ENCODE measurements at regions not wholly inside any gene's neighbourhood (a gene's known extent, or its start where the extent isn't known, plus 50 kb on each side); places are given as distances from the start of the nearest gene placed in this dataset.

DNA sequence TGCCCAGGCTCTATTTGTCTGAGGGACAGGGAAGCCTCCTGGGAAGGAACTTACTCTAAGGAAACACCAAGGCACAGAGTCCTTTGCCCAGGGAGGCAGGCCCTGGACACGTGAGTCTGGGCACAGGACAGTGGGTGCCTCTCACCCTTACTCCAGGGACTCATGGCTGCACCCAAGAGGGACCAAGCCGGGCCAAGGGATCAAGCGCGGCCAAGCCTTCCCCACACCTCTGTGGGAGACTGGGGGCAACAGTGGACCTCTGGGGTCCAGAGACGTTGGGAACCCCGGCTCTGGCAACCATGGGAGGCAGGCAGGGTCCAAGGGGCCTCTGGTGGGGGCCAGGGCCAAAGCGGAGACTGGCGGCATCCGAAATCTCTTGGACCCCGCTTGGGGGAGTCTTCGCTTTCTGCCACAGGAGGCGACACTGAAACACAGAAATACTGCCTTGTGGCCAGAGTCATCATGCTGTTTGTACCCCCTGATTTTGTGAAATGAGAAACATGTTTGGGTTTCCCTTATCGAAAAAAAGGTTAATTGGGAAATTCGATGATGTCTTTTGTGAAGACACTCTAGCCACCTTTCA lies 51.7 kb upstream of the BCL11B start:
- TF ChIP-seq, protein P1, sequence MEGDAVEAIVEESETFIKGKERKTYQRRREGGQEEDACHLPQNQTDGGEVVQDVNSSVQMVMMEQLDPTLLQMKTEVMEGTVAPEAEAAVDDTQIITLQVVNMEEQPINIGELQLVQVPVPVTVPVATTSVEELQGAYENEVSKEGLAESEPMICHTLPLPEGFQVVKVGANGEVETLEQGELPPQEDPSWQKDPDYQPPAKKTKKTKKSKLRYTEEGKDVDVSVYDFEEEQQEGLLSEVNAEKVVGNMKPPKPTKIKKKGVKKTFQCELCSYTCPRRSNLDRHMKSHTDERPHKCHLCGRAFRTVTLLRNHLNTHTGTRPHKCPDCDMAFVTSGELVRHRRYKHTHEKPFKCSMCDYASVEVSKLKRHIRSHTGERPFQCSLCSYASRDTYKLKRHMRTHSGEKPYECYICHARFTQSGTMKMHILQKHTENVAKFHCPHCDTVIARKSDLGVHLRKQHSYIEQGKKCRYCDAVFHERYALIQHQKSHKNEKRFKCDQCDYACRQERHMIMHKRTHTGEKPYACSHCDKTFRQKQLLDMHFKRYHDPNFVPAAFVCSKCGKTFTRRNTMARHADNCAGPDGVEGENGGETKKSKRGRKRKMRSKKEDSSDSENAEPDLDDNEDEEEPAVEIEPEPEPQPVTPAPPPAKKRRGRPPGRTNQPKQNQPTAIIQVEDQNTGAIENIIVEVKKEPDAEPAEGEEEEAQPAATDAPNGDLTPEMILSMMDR (IDR thresholded peaks at IDR 0.05; ENCODE audit: extremely low read depth in 1 of 2, insufficient read depth in 1 of 2, low read depth in 1 of 2, low read length in 2 of 2), result no peak
- TF ChIP-seq EZH2 (IDR thresholded peaks at IDR 0.05; ENCODE audit: borderline replicate concordance, low read depth, low read length, severe bottlenecking) (no peak), JUN (IDR thresholded peaks at IDR 0.05; ENCODE audit: borderline replicate concordance, insufficient read depth, insufficient read length, low read depth) (no peak), POLR2AphosphoS5 (IDR thresholded peaks at IDR 0.05; ENCODE audit: insufficient read depth, low read depth, low read length) (no peak), POLR2A (IDR thresholded peaks at IDR 0.05; ENCODE audit: low read depth, low read length) (no peak)
